Transverse colon (tissue), 4 donors: ENCODE measurements at regions not wholly inside any gene's neighbourhood (a gene's known extent, or its start where the extent isn't known, plus 50 kb on each side); places are given as distances from the start of the nearest gene placed in this dataset.

Source experiments
- EP300 ChIP-seq: sonication (generic); formaldehyde crosslinking; IDR thresholded peaks from one replicate; pipeline ENCODE4 v1.6.1; 2017; ENCODE audit warnings: antibody characterized with exemption, low read depth
- POLR2A ChIP-seq: fragments of 450-650 bp; IDR thresholded peaks from one replicate; pipeline ENCODE4 v1.6.1; 2016; ENCODE audit warnings: antibody characterized with exemption, mild to moderate bottlenecking, moderate library complexity
- POLR2AphosphoS5 ChIP-seq, 3 donors: sonication (generic); formaldehyde crosslinking; IDR thresholded peaks; one replicate each; pipeline ENCODE4 v1.6.1; 2016; ENCODE audit warnings: antibody characterized with exemption in 3 of 3
- TF ChIP-seq, protein P1 (sequence below), 5 experiments: fragments of 200-600 bp in 3 of 5; fragments of 450-650 bp in 2 of 5; sonication (generic) in 3 of 5; IDR thresholded peaks; 1 replicate in 2 of 5; 2 replicates in 3 of 5; pipeline ENCODE4 v1.5.1; 2016 to 2017; ENCODE audit warnings: antibody characterized with exemption in 5 of 5, inconsistent platforms in 3 of 5, mild to moderate bottlenecking in 2 of 5, moderate library complexity in 1 of 5

DNA sequence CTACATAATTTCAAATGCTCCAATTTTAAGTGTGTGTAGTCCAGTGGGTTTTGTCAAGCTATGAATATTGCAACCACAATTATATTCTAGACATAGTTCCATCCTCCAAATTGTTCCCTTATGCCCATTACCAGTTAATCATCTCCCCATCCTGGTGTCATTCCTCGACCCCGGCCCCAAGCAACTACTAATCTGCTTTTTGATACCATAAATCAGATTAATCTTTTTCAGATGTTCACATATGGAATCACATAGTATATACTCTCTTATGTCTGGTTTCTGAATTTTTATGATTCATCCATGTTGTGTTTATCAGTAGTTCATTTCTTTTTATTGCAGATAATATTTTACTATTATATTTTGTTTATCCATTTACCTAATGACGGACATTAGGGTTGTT, 148.4 kb upstream of the RORB start:
- TF ChIP-seq, protein P1, sequence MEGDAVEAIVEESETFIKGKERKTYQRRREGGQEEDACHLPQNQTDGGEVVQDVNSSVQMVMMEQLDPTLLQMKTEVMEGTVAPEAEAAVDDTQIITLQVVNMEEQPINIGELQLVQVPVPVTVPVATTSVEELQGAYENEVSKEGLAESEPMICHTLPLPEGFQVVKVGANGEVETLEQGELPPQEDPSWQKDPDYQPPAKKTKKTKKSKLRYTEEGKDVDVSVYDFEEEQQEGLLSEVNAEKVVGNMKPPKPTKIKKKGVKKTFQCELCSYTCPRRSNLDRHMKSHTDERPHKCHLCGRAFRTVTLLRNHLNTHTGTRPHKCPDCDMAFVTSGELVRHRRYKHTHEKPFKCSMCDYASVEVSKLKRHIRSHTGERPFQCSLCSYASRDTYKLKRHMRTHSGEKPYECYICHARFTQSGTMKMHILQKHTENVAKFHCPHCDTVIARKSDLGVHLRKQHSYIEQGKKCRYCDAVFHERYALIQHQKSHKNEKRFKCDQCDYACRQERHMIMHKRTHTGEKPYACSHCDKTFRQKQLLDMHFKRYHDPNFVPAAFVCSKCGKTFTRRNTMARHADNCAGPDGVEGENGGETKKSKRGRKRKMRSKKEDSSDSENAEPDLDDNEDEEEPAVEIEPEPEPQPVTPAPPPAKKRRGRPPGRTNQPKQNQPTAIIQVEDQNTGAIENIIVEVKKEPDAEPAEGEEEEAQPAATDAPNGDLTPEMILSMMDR (IDR thresholded peaks at IDR 0.05), result no peak
- no peak for TF ChIP-seq EP300
- no peak for TF ChIP-seq POLR2A
- no peak for TF ChIP-seq POLR2AphosphoS5 (IDR thresholded peaks at IDR 0.05)
